OCI-LY7 (cell line): ENCODE measurements at regions not wholly inside any gene's neighbourhood (a gene's known extent, or its start where the extent isn't known, plus 50 kb on each side); places are given as distances from the start of the nearest gene placed in this dataset.

ENCODE experiments used
- BruUV-seq: library from RNA; stranded (reverse); fragments of 400-500 nt; replicated peaks from 2 replicates; lab custom pipeline; 2021; lab: Mats Ljungman, UMichigan
- CTCF ChIA-PET: fragments of 300-600 bp; sonication (Branson Sonifier 250); formaldehyde crosslinking; loops from one replicate; lab custom pipeline; 2022; ENCODE audit warnings: antibody characterized with exemption; ENCODE audit not compliant: unreplicated experiment; lab: Charles Lee
- POLR2A ChIA-PET: fragments of 300-600 bp; sonication (Branson Sonifier 250); formaldehyde crosslinking; loops from one replicate; lab custom pipeline; 2022; ENCODE audit warnings: antibody characterized with exemption; lab: Charles Lee
- DNase-seq: peaks from one replicate; pipeline ENCODE4 v3.0.0-alpha.2; 2015; ENCODE audit warnings: low spot score
- H2AFZ ChIP-seq: fragments of 200-600 bp; sonication (generic), shearing (Covaris generic); 2 replicates; pipeline ENCODE4 v1.6.1; 2014; ENCODE audit warnings: mild to moderate bottlenecking, antibody characterized with exemption, low read length, moderate library complexity
- H3K27ac ChIP-seq: fragments of 200-600 bp; sonication (generic); 2 replicates; pipeline ENCODE4 v1.5.1; 2014; ENCODE audit warnings: mixed run types, low read depth, mild to moderate bottlenecking, moderate library complexity, low read length, inconsistent platforms; ENCODE audit not compliant: poor library complexity, severe bottlenecking
- H3K36me3 ChIP-seq: fragments of 200-600 bp; sonication (generic); 2 replicates; pipeline ENCODE4 v1.6.1; 2014; ENCODE audit warnings: mild to moderate bottlenecking, antibody characterized with exemption, low read length, moderate library complexity, mixed read lengths; ENCODE audit not compliant: insufficient read depth
- H3K4me1 ChIP-seq: fragments of 200-600 bp; sonication (generic); 2 replicates; pipeline ENCODE4 v1.5.1; 2014; ENCODE audit warnings: mild to moderate bottlenecking, low read length; ENCODE audit not compliant: insufficient read depth, poor library complexity, severe bottlenecking
- H3K4me2 ChIP-seq: fragments of 200-600 bp; sonication (generic); 2 replicates; pipeline ENCODE4 v1.6.1; 2014; ENCODE audit warnings: mild to moderate bottlenecking, low read length
- H3K4me3 ChIP-seq: fragments of 200-600 bp; sonication (generic); 2 replicates; pipeline ENCODE4 v1.5.1; 2014; ENCODE audit warnings: mild to moderate bottlenecking, low read depth, low read length; ENCODE audit not compliant: poor library complexity, severe bottlenecking
- H3K79me2 ChIP-seq: fragments of 200-600 bp; sonication (generic); 2 replicates; pipeline ENCODE4 v1.6.1; 2016; ENCODE audit warnings: low read depth, mild to moderate bottlenecking, low read length, moderate library complexity, mixed read lengths; ENCODE audit not compliant: insufficient read depth
- H3K9me2 ChIP-seq: fragments of 200-600 bp; sonication (generic); 2 replicates; pipeline ENCODE4 v1.6.1; 2016; ENCODE audit warnings: mild to moderate bottlenecking, low read length, mixed read lengths; ENCODE audit not compliant: insufficient read depth
- H3K9me3 ChIP-seq: fragments of 200-600 bp; sonication (generic); 2 replicates; pipeline ENCODE4 v1.6.1; 2014; ENCODE audit warnings: mild to moderate bottlenecking, mixed run types, low read length, mixed read lengths
- H4K20me1 ChIP-seq: fragments of 200-600 bp; sonication (generic); 2 replicates; pipeline ENCODE4 v1.6.1; 2014; ENCODE audit warnings: mild to moderate bottlenecking, antibody characterized with exemption, low read length, moderate library complexity, mixed read lengths; ENCODE audit not compliant: insufficient read depth
- CTCF ChIP-seq: fragments of 200-600 bp; sonication (generic); conservative IDR thresholded peaks from 2 replicates; pipeline ENCODE4 v1.5.1; 2014; ENCODE audit warnings: mild to moderate bottlenecking, antibody characterized with exemption, low read length, moderate library complexity, mixed read lengths
- EZH2phosphoT487 ChIP-seq: fragments of 200-600 bp; sonication (generic); IDR thresholded peaks from 2 replicates; pipeline ENCODE4 v1.6.1; 2018; ENCODE audit warnings: low read depth, borderline replicate concordance, mild to moderate bottlenecking, mixed run types, antibody characterized with exemption, low read length, moderate library complexity, mixed read lengths
- intact Hi-C: fragments of 100-400 bp; cut with micrococcal nuclease; formaldehyde crosslinking; loops from one replicate; pipeline ENCODE4 v1.10.0; 2022; ENCODE audit not compliant: unreplicated experiment

GRCh38 chr2:460861-461260, 173.0 kb upstream of the ALKAL2 start:
- no peak for TF ChIP-seq EZH2phosphoT487
- TF ChIP-seq CTCF = no peak
- H3K9me2 ChIP-seq = no peaks in the 10 kb centered on the region
- no peak overlapping the region for H2AFZ ChIP-seq
- no peaks in the 10 kb centered on the region for H3K79me2 ChIP-seq
- no peak overlapping the region for H3K4me2 ChIP-seq
- DNase-seq = no peak
- no peak overlapping the region for H3K27ac ChIP-seq
- CTCF ChIA-PET = no interaction called here
- BruUV-seq = no TSS peak
- no peaks in the 10 kb centered on the region for H3K4me1 ChIP-seq
- no peaks in the 10 kb centered on the region for H3K9me3 ChIP-seq
- POLR2A ChIA-PET = no interaction called here
- H4K20me1 ChIP-seq = no peaks in the 10 kb centered on the region
- H3K36me3 ChIP-seq = no peaks in the 10 kb centered on the region
- intact Hi-C loops = no loop called here
- no peak overlapping the region for H3K4me3 ChIP-seq

DNA sequence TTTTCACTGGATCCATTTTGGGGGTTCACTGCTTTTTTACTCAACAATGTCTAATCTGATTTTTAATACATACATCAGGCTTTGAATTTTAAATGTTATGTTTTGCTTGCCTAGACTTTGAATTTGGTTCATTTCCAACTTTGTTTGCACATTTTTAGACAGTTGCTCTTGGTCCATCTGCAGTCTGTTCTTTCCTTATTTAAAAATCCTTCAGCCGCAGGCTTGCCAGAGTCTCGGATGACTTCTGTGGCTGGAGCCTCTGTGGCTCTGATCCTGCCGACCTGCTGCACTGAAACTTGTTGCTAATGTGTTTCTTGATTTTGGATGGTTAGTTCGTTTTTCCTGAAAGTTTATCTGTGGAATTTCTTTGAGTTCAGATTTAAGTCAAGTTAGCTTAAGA, 172.0 kb upstream of the ALKAL2 start:
- POLR2A ChIA-PET = no interaction called here

GRCh38 chr2:458425-458815, 170.5 kb upstream of the ALKAL2 start:
- no peak overlapping the region for H3K4me2 ChIP-seq
- CTCF ChIA-PET = no interaction called here
- TF ChIP-seq CTCF (no peak), EZH2phosphoT487 (no peak)
- H3K9me3 ChIP-seq = no peaks in the 10 kb centered on the region
- no peak for DNase-seq
- no peaks in the 10 kb centered on the region for H3K79me2 ChIP-seq
- no TSS peak for BruUV-seq
- no peak overlapping the region for H3K27ac ChIP-seq
- POLR2A ChIA-PET = no interaction called here
- intact Hi-C loops = no loop called here
- no peaks in the 10 kb centered on the region for H3K36me3 ChIP-seq
- H3K4me1 ChIP-seq = no peaks in the 10 kb centered on the region
- no peak overlapping the region for H3K4me3 ChIP-seq
- H4K20me1 ChIP-seq = no peaks in the 10 kb centered on the region
- no peak overlapping the region for H2AFZ ChIP-seq
- H3K9me2 ChIP-seq = no peaks in the 10 kb centered on the region

More for the DNA sequence above, 172.0 kb upstream of the ALKAL2 start:
- DNase-seq = no peak
- CTCF ChIA-PET = no interaction called here
- H3K4me1 ChIP-seq = no peaks in the 10 kb centered on the region
- TF ChIP-seq CTCF (no peak), EZH2phosphoT487 (no peak)
- H3K9me2 ChIP-seq = no peaks in the 10 kb centered on the region
- intact Hi-C loops = no loop called here
- H3K4me3 ChIP-seq = no peak overlapping the region
- no peak overlapping the region for H3K27ac ChIP-seq
- H3K4me2 ChIP-seq = no peak overlapping the region
- no peaks in the 10 kb centered on the region for H3K79me2 ChIP-seq
- no TSS peak for BruUV-seq
- no peaks in the 10 kb centered on the region for H4K20me1 ChIP-seq
- no peaks in the 10 kb centered on the region for H3K9me3 ChIP-seq
- H2AFZ ChIP-seq = no peak overlapping the region
- no peaks in the 10 kb centered on the region for H3K36me3 ChIP-seq
